GM23338 (cell line): ENCODE measurements at regions not wholly inside any gene's neighbourhood (a gene's known extent, or its start where the extent isn't known, plus 50 kb on each side); places are given as distances from the start of the nearest gene placed in this dataset.

Experiments used
- ATAC-seq: fragments of 200-7000 bp; cut with Tn5 transposase; 3 replicates; pipeline ENCODE4 v1.9.1; 2020
- DNase-seq: peaks from one replicate; pipeline ENCODE4 v3.0.0-alpha.2; 2015; ENCODE audit warnings: low spot score
- H2AFZ ChIP-seq: fragments of 200-600 bp; sonication (generic); 2 replicates; pipeline ENCODE4 v1.8.0; 2016; ENCODE audit warnings: antibody characterized with exemption, mild to moderate bottlenecking, moderate library complexity
- H3F3A ChIP-seq: fragments of 200-600 bp; sonication (generic); replicated peaks from 2 replicates; pipeline ENCODE4 v1.8.0; 2017; ENCODE audit warnings: antibody characterized with exemption, mixed run types, low read depth
- H3K27ac ChIP-seq: fragments of 200-600 bp; sonication (generic); 2 replicates; pipeline ENCODE4 v1.6.1; 2016; ENCODE audit warnings: low read depth
- H3K27me3 ChIP-seq: fragments of 200-600 bp; sonication (generic); 2 replicates; pipeline ENCODE4 v1.8.0; 2016; ENCODE audit warnings: mild to moderate bottlenecking, mixed run types, moderate library complexity; ENCODE audit not compliant: insufficient read depth
- H3K36me3 ChIP-seq: fragments of 200-600 bp; sonication (generic); 2 replicates; pipeline ENCODE4 v1.8.0; 2016; ENCODE audit warnings: mild to moderate bottlenecking; ENCODE audit not compliant: insufficient read depth
- H3K4me1 ChIP-seq: fragments of 200-600 bp; sonication (generic); 2 replicates; pipeline ENCODE4 v1.8.0; 2016; ENCODE audit warnings: mild to moderate bottlenecking, moderate library complexity; ENCODE audit not compliant: insufficient read depth
- H3K4me2 ChIP-seq: fragments of 200-600 bp; sonication (generic); 2 replicates; pipeline ENCODE4 v1.7.1; 2017; ENCODE audit warnings: mixed run types
- H3K4me3 ChIP-seq: fragments of 200-600 bp; sonication (generic); 2 replicates; pipeline ENCODE4 v1.6.1; 2016; ENCODE audit warnings: mixed run types
- H3K79me2 ChIP-seq: fragments of 200-600 bp; sonication (generic); replicated peaks from 2 replicates; pipeline ENCODE4 v1.8.0; 2017; ENCODE audit warnings: mild to moderate bottlenecking; ENCODE audit not compliant: insufficient read depth
- H3K9me2 ChIP-seq: fragments of 200-600 bp; sonication (generic); 2 replicates; pipeline ENCODE4 v1.8.0; 2017; ENCODE audit not compliant: insufficient read depth
- H4K20me1 ChIP-seq: fragments of 200-600 bp; sonication (generic); replicated peaks from 2 replicates; pipeline ENCODE4 v1.8.0; 2017; ENCODE audit warnings: mild to moderate bottlenecking; ENCODE audit not compliant: insufficient read depth
- H3K27ac Mint-ChIP-seq: 2 replicates; pipeline ENCODE4 v1.8.0; 2020; ENCODE audit warnings: inconsistent platforms, mild to moderate bottlenecking, moderate library complexity, mixed read lengths
- H3K27me3 Mint-ChIP-seq: 3 replicates; pipeline ENCODE4 v1.8.0; 2022; ENCODE audit warnings: low read depth, mild to moderate bottlenecking, moderate library complexity, mixed read lengths, inconsistent platforms; ENCODE audit not compliant: insufficient read depth, poor library complexity
- H3K36me3 Mint-ChIP-seq: 3 replicates; pipeline ENCODE4 v1.8.0; 2021; ENCODE audit warnings: low read depth, mild to moderate bottlenecking, inconsistent platforms, moderate library complexity, mixed read lengths
- H3K4me1 Mint-ChIP-seq: 3 replicates; pipeline ENCODE4 v1.8.0; 2020; ENCODE audit warnings: mild to moderate bottlenecking, inconsistent platforms, mixed read lengths
- H3K4me3 Mint-ChIP-seq: 3 replicates; pipeline ENCODE4 v1.8.0; 2021; ENCODE audit warnings: moderate library complexity, mild to moderate bottlenecking, inconsistent platforms, mixed read lengths
- H3K9me3 Mint-ChIP-seq: 3 replicates; pipeline ENCODE4 v1.8.0; 2020; ENCODE audit warnings: moderate library complexity, mild to moderate bottlenecking, inconsistent platforms, mixed read lengths
- CTCF ChIP-seq, 2 experiments: fragments of 200-600 bp in 1 of 2; sonication (generic) in 1 of 2; conservative IDR thresholded peaks; 2 replicates each; pipeline versions ENCODE4 v1.5.1 to v1.6.1; 2016 to 2017; ENCODE audit warnings: antibody characterized with exemption in 2 of 2, low read depth in 2 of 2, mild to moderate bottlenecking in 2 of 2, moderate library complexity in 1 of 2
- ETS1 ChIP-seq: IDR thresholded peaks from 2 replicates; pipeline ENCODE4 v1.6.1; 2016; ENCODE audit warnings: antibody characterized with exemption
- EZH2phosphoT487 ChIP-seq: fragments of 200-600 bp; sonication (generic); IDR thresholded peaks from one replicate; pipeline ENCODE4 v1.8.1; 2018; ENCODE audit warnings: antibody characterized with exemption; ENCODE audit not compliant: unreplicated experiment
- JUNB ChIP-seq: IDR thresholded peaks from one replicate; pipeline ENCODE4 v1.6.1; 2016; ENCODE audit warnings: antibody characterized with exemption; ENCODE audit not compliant: unreplicated experiment
- NANOG ChIP-seq: IDR thresholded peaks from 2 replicates; pipeline ENCODE4 v1.6.1; 2016; ENCODE audit warnings: antibody characterized with exemption, borderline replicate concordance
- POLR2AphosphoS5 ChIP-seq: IDR thresholded peaks from 2 replicates; pipeline ENCODE4 v1.6.1; 2016; ENCODE audit warnings: antibody characterized with exemption, low read depth
- REST ChIP-seq: IDR thresholded peaks from one replicate; pipeline ENCODE4 v1.6.1; 2018; ENCODE audit warnings: antibody characterized with exemption; ENCODE audit not compliant: unreplicated experiment
- STAT1 ChIP-seq: IDR thresholded peaks from one replicate; pipeline ENCODE4 v1.6.1; 2016; ENCODE audit warnings: antibody characterized with exemption; ENCODE audit not compliant: unreplicated experiment
- ZNF114 ChIP-seq: fragments of 250-450 bp; sonication (Bioruptor Pico); IDR thresholded peaks from 2 replicates; pipeline ENCODE4 v1.5.0; 2020; ENCODE audit warnings: mild to moderate bottlenecking, moderate library complexity
- ZNF462 ChIP-seq: fragments of 250-450 bp; sonication (Bioruptor Pico); IDR thresholded peaks from 2 replicates; pipeline ENCODE4 v1.5.0; 2020; ENCODE audit warnings: mild to moderate bottlenecking, moderate library complexity

DNA sequence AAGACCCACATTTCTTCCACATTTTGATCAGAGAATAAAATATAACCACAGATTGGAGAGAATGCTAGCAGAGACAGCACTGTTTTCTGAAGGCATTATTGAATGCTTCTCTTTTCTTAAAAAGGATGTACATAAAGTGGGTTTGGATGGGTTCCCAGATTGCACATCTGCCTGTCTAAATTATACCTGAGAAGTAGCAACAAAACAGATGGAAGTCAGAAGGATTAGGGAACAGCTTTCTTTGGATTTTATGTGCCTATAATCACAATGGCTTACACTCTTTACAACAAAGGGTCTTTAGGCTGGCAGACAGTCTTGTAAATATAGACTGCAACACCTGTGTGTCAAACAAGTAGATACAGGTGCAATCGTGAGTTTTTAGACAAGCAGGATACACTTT lies 622.2 kb upstream of the MANEA start (continued):
- TF ChIP-seq REST: no peak
- TF ChIP-seq ZNF114: no peak

DNA sequence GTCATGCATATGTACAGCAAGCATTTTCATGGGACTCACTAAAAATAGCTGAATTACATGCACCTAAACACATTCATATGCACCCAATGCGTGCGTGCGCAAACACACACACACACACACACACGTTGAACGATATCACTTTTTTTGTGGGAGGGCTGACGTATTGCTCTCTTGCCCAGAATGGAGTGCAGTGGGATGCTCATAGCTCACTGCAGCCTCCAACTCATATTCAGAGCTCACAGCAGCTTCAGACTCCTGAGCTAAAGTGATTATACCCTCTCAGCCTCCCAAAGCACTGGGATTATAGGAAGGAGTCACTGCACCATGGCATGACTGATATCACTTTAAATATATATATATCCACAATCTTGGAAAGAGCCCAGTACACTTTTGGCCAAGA lies 620.4 kb upstream of the MANEA start:
- no peaks in the 10 kb centered on the region for H3K4me1 ChIP-seq
- no peaks in the 10 kb centered on the region for H3K79me2 ChIP-seq
- Mint-ChIP-seq H3K36me3 (no peaks in the 10 kb centered on the region), H3K27me3 (no peaks in the 10 kb centered on the region), H3K4me1 (no peaks in the 10 kb centered on the region), H3K4me3 (no peak overlapping the region), H3K27ac (no peak overlapping the region), H3K9me3 (0 out of 3 replicates have a peak, but pooled peaks cover 3% of the 10 kb centered on the region)
- no peaks in the 10 kb centered on the region for H3K9me2 ChIP-seq
- no peak overlapping the region for H3K4me2 ChIP-seq
- no peaks in the 10 kb centered on the region for H4K20me1 ChIP-seq
- no peak for ATAC-seq
- no peak overlapping the region for H3K4me3 ChIP-seq
- H3K27me3 ChIP-seq: no peaks in the 10 kb centered on the region
- no peak overlapping the region for H3K27ac ChIP-seq
- no peaks in the 10 kb centered on the region for H3K36me3 ChIP-seq
- no peak overlapping the region for H2AFZ ChIP-seq
- no peaks in the 10 kb centered on the region for H3F3A ChIP-seq
- DNase-seq: no peak
- no peak for TF ChIP-seq NANOG
- no peak for TF ChIP-seq POLR2AphosphoS5
- TF ChIP-seq ZNF114: no peak
- no peak for TF ChIP-seq STAT1
- TF ChIP-seq ETS1: no peak
- TF ChIP-seq EZH2phosphoT487: no peak
- TF ChIP-seq CTCF (conservative IDR thresholded peaks at IDR 0.05; ENCODE audit: low read depth in 2 of 2): no peak
- TF ChIP-seq ZNF462: no peak
- TF ChIP-seq JUNB: no peak
